Right atrium auricular region (tissue), 2 donors: ENCODE measurements at regions not wholly inside any gene's neighbourhood (a gene's known extent, or its start where the extent isn't known, plus 50 kb on each side); places are given as distances from the start of the nearest gene placed in this dataset.

Experiments used
- DNase-seq: peaks from one replicate; pipeline ENCODE4 v3.0.0-alpha.2; 2019; ENCODE audit warnings: low spot score
- H3K27ac ChIP-seq, 2 donors: fragments of 200-600 bp; sonication (generic); 1 replicate in 1 of 2; 2 replicates in 1 of 2; pipeline ENCODE4 v1.5.1; 2016 to 2019
- H3K27me3 ChIP-seq, 2 donors: fragments of 200-600 bp; sonication (generic); one replicate each; pipeline versions ENCODE4 v1.5.1 to v1.6.0; 2017 to 2019
- H3K36me3 ChIP-seq: fragments of 200-600 bp; sonication (generic); one replicate; pipeline ENCODE4 v1.5.1; 2016
- H3K4me1 ChIP-seq, 2 donors: fragments of 200-600 bp; sonication (generic); one replicate each; pipeline versions ENCODE4 v1.5.1 to v1.6.0; 2017 to 2019
- H3K4me3 ChIP-seq, 2 donors: fragments of 200-600 bp; sonication (generic); 1 replicate in 1 of 2; 2 replicates in 1 of 2; pipeline ENCODE4 v1.5.1; 2017 to 2019; ENCODE audit warnings: mild to moderate bottlenecking in 1 of 2, moderate library complexity in 1 of 2
- H3K9me3 ChIP-seq, 2 donors: fragments of 200-600 bp; sonication (generic); one replicate each; pipeline ENCODE4 v1.5.1; 2019
- TF ChIP-seq, protein P1 (sequence below), 2 donors: fragments of 200-600 bp; sonication (generic); IDR thresholded peaks; one replicate each; pipeline ENCODE4 v1.5.1; 2019; ENCODE audit warnings: antibody characterized with exemption in 2 of 2

- Histone ChIP-seq H3K4me1 (no peaks in the 10 kb centered on the region), H3K27me3 (no peaks in the 10 kb centered on the region), H3K36me3 (no peaks in the 10 kb centered on the region), H3K9me3 (peaks cover 0 to 11% of the 10 kb centered on the region in 2 donors), H3K4me3 (no peak overlapping the region), H3K27ac (no peak overlapping the region)
- TF ChIP-seq, protein P1, sequence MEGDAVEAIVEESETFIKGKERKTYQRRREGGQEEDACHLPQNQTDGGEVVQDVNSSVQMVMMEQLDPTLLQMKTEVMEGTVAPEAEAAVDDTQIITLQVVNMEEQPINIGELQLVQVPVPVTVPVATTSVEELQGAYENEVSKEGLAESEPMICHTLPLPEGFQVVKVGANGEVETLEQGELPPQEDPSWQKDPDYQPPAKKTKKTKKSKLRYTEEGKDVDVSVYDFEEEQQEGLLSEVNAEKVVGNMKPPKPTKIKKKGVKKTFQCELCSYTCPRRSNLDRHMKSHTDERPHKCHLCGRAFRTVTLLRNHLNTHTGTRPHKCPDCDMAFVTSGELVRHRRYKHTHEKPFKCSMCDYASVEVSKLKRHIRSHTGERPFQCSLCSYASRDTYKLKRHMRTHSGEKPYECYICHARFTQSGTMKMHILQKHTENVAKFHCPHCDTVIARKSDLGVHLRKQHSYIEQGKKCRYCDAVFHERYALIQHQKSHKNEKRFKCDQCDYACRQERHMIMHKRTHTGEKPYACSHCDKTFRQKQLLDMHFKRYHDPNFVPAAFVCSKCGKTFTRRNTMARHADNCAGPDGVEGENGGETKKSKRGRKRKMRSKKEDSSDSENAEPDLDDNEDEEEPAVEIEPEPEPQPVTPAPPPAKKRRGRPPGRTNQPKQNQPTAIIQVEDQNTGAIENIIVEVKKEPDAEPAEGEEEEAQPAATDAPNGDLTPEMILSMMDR (IDR thresholded peaks at IDR 0.05) = no peak
- no peak for DNase-seq
Measured at GRCh38 chr4:182022909-182023308, 220.3 kb upstream of the TENM3 start.

DNA sequence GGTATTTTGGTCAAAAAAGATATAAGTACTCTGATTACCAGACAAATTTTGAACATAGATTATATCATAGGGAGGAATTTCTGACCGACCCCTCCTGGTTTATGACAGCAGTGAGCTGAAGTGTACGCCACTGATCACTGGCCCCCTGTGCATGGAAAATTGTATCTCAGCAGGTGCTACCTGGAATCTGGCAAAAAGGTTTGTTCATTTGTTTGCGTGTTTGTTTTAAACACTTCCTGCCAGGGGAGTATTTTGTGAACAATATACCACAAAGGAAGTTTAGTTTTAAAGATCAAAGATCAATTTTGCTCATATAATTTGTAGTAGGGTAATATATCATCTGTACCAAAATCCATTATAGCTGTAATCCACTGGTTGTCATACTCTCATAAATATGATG is 219.7 kb upstream of the TENM3 start:
- Histone ChIP-seq H3K27me3 (no peaks in the 10 kb centered on the region), H3K4me1 (no peaks in the 10 kb centered on the region), H3K9me3 (peaks cover 0 to 11% of the 10 kb centered on the region in 2 donors), H3K4me3 (no peak overlapping the region), H3K36me3 (no peaks in the 10 kb centered on the region), H3K27ac (no peak overlapping the region)
- TF ChIP-seq, protein P1 (IDR thresholded peaks at IDR 0.05) = no peak
- no peak for DNase-seq

DNA sequence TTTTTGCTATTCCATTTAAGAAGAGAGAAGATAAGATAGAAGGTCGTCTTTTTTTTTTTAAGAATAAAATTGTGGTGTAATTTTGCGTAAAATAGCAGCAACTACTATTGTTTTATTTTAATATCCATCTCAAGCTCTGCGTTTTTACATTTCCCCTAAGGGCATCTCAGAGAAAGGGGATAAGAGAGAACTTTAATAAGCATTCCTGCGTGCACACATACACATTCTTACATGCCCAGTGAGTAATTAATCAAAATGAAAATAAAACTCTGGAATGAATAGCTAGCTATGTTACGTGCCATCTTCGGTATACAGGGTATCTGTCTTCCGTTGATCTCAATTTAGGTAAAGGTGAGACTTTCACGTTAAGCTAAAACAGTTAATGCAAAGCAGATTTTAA is 200.3 kb upstream of the TENM3 start:
- Histone ChIP-seq H3K4me1 (no peaks in the 10 kb centered on the region), H3K27ac (no peak overlapping the region), H3K9me3 (no peaks in the 10 kb centered on the region), H3K4me3 (no peak overlapping the region), H3K27me3 (no peaks in the 10 kb centered on the region), H3K36me3 (no peaks in the 10 kb centered on the region)
- no peak for DNase-seq
- TF ChIP-seq, protein P1 (IDR thresholded peaks at IDR 0.05) = no peak

DNA sequence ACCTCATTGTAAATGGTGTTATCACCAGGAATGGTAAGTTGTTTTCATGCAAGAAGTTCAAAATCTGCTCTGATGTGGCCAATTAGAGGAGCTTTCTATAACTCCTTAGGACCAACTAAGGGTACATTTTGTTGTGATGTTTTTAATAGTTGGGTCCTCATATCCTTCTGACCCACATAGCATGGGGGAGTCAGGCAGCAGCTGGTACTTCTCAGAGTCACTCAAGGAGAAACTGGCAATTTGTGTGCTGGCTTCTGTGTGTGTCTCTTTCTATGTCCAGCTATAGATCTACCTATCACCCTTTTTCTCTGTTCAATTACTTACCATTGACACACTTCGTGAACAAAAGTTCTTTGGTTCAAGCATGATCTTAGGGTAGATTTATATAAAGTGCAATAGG is 194.3 kb upstream of the TENM3 start:
- Histone ChIP-seq H3K4me3 (no peak overlapping the region), H3K27me3 (no peaks in the 10 kb centered on the region), H3K9me3 (no peaks in the 10 kb centered on the region), H3K27ac (no peak overlapping the region), H3K4me1 (no peaks in the 10 kb centered on the region), H3K36me3 (no peaks in the 10 kb centered on the region)
- no peak for DNase-seq
- TF ChIP-seq, protein P1 (IDR thresholded peaks at IDR 0.05) = no peak

GRCh38 chr4:182056866-182057265 is 186.3 kb upstream of the TENM3 start:
- H3K9me3 ChIP-seq = no peaks in the 10 kb centered on the region
- no peak for DNase-seq
- no peak overlapping the region for H3K27ac ChIP-seq
- no peaks in the 10 kb centered on the region for H3K36me3 ChIP-seq
- TF ChIP-seq, protein P1 (IDR thresholded peaks at IDR 0.05) = no peak
- no peak overlapping the region for H3K4me3 ChIP-seq
- no peaks in the 10 kb centered on the region for H3K27me3 ChIP-seq
- no peaks in the 10 kb centered on the region for H3K4me1 ChIP-seq

GRCh38 chr4:182062458-182062857 is 180.7 kb upstream of the TENM3 start:
- TF ChIP-seq, protein P1 (IDR thresholded peaks at IDR 0.05) = no peak
- H3K4me3 ChIP-seq = no peak overlapping the region
- H3K4me1 ChIP-seq = no peaks in the 10 kb centered on the region
- no peak overlapping the region for H3K27ac ChIP-seq
- no peaks in the 10 kb centered on the region for H3K9me3 ChIP-seq
- DNase-seq = no peak
- no peaks in the 10 kb centered on the region for H3K36me3 ChIP-seq
- no peaks in the 10 kb centered on the region for H3K27me3 ChIP-seq
